Activated CD8-positive, alpha-beta T cell treated with anti-CD3 and anti-CD28 coated beads, Interleukin-2, amount 10 ng/mL, durations not matched to agents 7 days and 5 days (primary cell): ENCODE measurements at regions not wholly inside any gene's neighbourhood (a gene's known extent, or its start where the extent isn't known, plus 50 kb on each side); places are given as distances from the start of the nearest gene placed in this dataset.

Experiments
- ATAC-seq: fragments of 150-1000 bp; cut with Tn5 transposase; one replicate; pipeline ENCODE4 v1.10.0; 2021; ENCODE audit warnings: moderate library complexity
- CTCF ChIA-PET: fragments of 350-600 bp; sonication (Branson Sonifier 250); formaldehyde crosslinking; loops from one replicate; lab custom pipeline; 2021; ENCODE audit warnings: antibody characterized with exemption; lab: Charles Lee
- POLR2A ChIA-PET: fragments of 350-600 bp; sonication (Branson Sonifier 250); formaldehyde crosslinking; loops from one replicate; lab custom pipeline; 2021; ENCODE audit warnings: antibody characterized with exemption; lab: Charles Lee
- DNase-seq: peaks from one replicate; pipeline ENCODE4 v3.0.0-alpha.2; 2020
- H3K27ac Mint-ChIP-seq: one replicate; pipeline ENCODE4 v1.8.0; 2021; ENCODE audit warnings: mild to moderate bottlenecking, mixed read lengths
- H3K27me3 Mint-ChIP-seq: one replicate; pipeline ENCODE4 v1.8.0; 2021; ENCODE audit warnings: low read depth, mixed read lengths
- H3K36me3 Mint-ChIP-seq: one replicate; pipeline ENCODE4 v1.8.0; 2021; ENCODE audit warnings: low read depth, mixed read lengths
- H3K4me1 Mint-ChIP-seq: one replicate; pipeline ENCODE4 v1.8.0; 2021; ENCODE audit warnings: low read depth, mixed read lengths
- H3K4me3 Mint-ChIP-seq: one replicate; pipeline ENCODE4 v1.8.0; 2021; ENCODE audit warnings: mild to moderate bottlenecking, mixed read lengths
- H3K9me3 Mint-ChIP-seq: one replicate; pipeline ENCODE4 v1.8.0; 2022; ENCODE audit warnings: mixed read lengths; ENCODE audit not compliant: insufficient read depth

DNA sequence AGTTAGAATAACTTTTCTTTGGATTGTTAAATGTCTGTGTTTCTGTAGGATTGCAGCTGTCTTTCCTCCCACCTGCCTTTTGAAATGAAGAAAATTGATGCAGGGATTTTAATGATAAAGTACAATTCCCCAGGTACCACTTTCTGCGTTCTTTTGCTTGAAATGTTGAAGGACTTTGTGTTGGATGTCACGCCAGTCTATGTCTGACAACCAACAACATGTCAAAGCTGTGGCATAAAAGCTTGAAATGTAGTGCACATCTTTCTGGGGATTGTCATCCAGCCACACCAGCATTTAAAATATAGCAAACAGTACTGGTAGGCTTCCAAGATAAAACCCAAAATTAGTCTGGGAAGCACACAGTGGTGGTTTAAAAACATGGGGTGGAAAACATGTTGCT, 381.4 kb downstream of the TMEM161B start:
- CTCF ChIA-PET, result no interaction called here
- Mint-ChIP-seq H3K9me3 (no peaks in the 10 kb centered on the region), H3K27me3 (no peaks in the 10 kb centered on the region), H3K36me3 (no peaks in the 10 kb centered on the region), H3K4me1 (no peaks in the 10 kb centered on the region), H3K4me3 (no peak overlapping the region), H3K27ac (no peak overlapping the region)
- POLR2A ChIA-PET, result no interaction called here
- no peak for DNase-seq
- no peak for ATAC-seq

DNA sequence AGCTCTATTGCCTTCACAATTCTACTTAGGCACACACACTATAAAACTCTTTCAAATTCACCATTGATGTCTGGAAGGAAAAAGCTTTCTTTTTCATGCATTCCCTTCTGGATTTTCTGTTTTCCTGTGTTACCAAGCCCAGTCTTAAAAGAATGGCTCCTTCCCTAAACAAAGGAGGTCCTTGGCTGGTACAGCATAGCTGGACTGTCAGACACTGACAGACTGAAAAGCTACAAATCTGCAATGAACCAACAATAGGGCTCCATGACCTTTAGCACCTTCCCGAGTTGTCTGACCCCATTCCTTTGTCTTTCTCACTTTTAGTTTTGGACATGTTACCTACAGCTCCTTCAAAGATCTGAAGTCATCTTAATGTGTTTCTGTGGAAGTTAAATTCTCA, 382.5 kb downstream of the TMEM161B start:
- no peaks in the 10 kb centered on the region for H3K9me3 Mint-ChIP-seq
- H3K36me3 Mint-ChIP-seq, result no peaks in the 10 kb centered on the region
- no peaks in the 10 kb centered on the region for H3K27me3 Mint-ChIP-seq
- no peak overlapping the region for H3K27ac Mint-ChIP-seq
- no peak for ATAC-seq
- POLR2A ChIA-PET, result no interaction called here
- H3K4me1 Mint-ChIP-seq, result no peaks in the 10 kb centered on the region
- no peak for DNase-seq
- H3K4me3 Mint-ChIP-seq, result no peak overlapping the region
- CTCF ChIA-PET, result no interaction called here

DNA sequence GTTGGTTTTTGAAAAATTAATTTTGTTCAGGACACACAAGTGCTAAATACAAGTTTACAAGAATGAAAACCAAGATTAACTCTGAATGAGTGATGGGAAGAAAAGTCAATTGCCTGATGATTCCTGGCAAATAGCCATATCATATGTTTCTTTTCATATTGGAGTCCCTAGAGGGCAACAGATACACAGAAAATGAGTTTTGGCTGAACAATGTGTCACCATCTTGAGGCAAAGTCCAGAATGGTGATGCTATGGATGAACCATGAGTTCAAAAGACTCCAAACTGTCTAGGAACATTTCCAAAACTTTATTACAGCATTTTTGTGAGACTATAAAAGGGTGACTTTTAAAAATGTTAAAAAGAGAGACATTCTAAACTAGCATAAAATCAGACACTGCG, 382.9 kb downstream of the TMEM161B start:
- no peaks in the 10 kb centered on the region for H3K4me1 Mint-ChIP-seq
- H3K36me3 Mint-ChIP-seq, result no peaks in the 10 kb centered on the region
- ChIA-PET POLR2A (no interaction called here), CTCF (no interaction called here)
- no peaks in the 10 kb centered on the region for H3K27me3 Mint-ChIP-seq
- H3K9me3 Mint-ChIP-seq, result no peaks in the 10 kb centered on the region
- ATAC-seq (no peak), DNase-seq (no peak)
- H3K27ac Mint-ChIP-seq, result no peak overlapping the region
- H3K4me3 Mint-ChIP-seq, result no peak overlapping the region

DNA sequence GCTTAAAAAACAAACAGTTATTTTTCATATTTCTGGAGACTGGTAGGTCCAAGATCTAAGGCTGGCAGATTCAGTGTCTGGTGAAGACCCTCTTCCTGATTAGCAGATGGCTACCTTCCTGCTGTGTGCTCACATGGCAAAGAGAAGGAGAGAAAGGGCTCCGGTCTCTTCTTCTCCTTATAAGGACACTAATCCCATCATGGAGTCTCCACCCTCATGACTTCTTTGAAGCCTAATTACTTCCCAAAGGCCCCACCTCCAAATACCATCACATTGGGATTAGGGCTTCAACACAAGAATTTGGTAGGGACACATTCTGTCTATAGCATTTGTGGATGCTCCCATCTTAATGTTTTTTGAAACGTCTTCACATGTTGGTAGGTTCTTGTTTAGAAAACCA, 391.1 kb downstream of the TMEM161B start:
- no peak for DNase-seq
- no peak for ATAC-seq
- no peak overlapping the region for H3K4me3 Mint-ChIP-seq
- ChIA-PET POLR2A (no interaction called here), CTCF (no interaction called here)
- no peak overlapping the region for H3K27ac Mint-ChIP-seq
- no peaks in the 10 kb centered on the region for H3K36me3 Mint-ChIP-seq
- H3K4me1 Mint-ChIP-seq, result no peaks in the 10 kb centered on the region
- no peaks in the 10 kb centered on the region for H3K27me3 Mint-ChIP-seq
- no peaks in the 10 kb centered on the region for H3K9me3 Mint-ChIP-seq

DNA sequence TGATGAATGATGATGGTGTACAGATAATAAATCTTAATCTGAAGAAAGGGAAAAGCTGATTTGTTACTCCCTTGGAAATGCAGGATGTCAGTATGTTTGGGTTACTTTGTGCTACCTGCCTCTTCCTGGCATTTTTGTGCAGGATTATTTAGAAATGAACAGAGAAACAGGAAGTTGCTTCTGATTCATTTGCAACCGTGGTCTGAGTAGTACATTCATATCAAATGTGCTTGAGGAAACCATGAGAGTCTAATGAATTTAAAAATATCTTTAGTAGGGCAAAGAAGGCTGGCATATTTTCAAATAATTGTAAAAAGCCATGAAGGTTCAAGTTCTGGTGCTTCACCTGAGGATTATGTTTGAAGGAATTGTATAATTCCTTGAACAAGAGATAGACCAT, 391.6 kb downstream of the TMEM161B start:
- DNase-seq, result no peak
- no peak overlapping the region for H3K27ac Mint-ChIP-seq
- H3K4me3 Mint-ChIP-seq, result no peak overlapping the region
- no peaks in the 10 kb centered on the region for H3K27me3 Mint-ChIP-seq
- no peak for ATAC-seq
- no peaks in the 10 kb centered on the region for H3K4me1 Mint-ChIP-seq
- ChIA-PET CTCF (no interaction called here), POLR2A (no interaction called here)
- no peaks in the 10 kb centered on the region for H3K36me3 Mint-ChIP-seq
- no peaks in the 10 kb centered on the region for H3K9me3 Mint-ChIP-seq

DNA sequence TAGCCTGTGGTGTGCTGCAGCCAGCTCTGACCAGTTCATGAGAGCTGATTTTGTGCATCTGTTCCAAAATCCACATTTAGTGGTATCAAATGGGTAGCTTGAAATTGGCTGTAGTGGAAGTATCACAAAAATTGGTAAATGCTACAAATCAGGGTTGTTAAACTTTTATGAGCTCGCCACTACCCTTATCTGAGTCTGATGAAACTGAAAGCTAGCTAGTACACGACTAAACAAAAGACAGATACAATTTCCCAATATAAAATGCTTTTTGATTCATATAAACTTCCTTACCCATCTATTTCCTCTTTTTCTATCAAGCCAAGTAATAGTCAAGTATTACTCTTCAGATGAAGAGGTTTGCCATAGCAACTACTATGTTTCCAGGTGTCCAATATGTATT, 392.0 kb downstream of the TMEM161B start:
- ATAC-seq, result no peak
- CTCF ChIA-PET, result no interaction called here

DNA sequence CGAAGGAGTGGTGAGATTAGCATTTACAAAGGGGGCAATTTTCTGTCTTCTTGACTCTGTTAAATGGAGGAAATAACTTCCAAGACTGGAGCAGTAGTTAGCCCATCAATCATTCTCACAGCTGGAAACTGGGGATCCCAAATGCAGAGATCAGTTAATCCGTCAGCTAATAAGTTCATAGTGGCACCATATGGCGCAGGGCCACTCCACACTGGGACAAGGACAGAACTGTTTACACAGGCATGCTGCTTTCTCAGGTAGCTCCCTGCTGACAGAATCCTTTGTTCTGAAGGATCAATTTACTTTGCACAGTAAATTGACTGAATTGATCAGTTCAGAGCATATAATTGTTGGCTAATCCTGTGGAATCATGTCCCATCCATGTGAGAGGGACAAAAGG, 395.7 kb downstream of the TMEM161B start:
- ATAC-seq (no peak), DNase-seq (no peak)
- H3K27ac Mint-ChIP-seq, result no peak overlapping the region
- POLR2A ChIA-PET, result no interaction called here
- H3K4me3 Mint-ChIP-seq, result no peak overlapping the region
- H3K36me3 Mint-ChIP-seq, result no peaks in the 10 kb centered on the region
- H3K27me3 Mint-ChIP-seq, result no peaks in the 10 kb centered on the region
- no peaks in the 10 kb centered on the region for H3K9me3 Mint-ChIP-seq
- CTCF ChIA-PET, result no interaction called here
- H3K4me1 Mint-ChIP-seq, result no peaks in the 10 kb centered on the region

More for the DNA sequence above, 392.0 kb downstream of the TMEM161B start:
- Mint-ChIP-seq H3K4me1 (no peaks in the 10 kb centered on the region), H3K27ac (no peak overlapping the region), H3K27me3 (no peaks in the 10 kb centered on the region), H3K9me3 (no peaks in the 10 kb centered on the region), H3K4me3 (no peak overlapping the region), H3K36me3 (no peaks in the 10 kb centered on the region)
- POLR2A ChIA-PET, result no interaction called here
- no peak for DNase-seq

DNA sequence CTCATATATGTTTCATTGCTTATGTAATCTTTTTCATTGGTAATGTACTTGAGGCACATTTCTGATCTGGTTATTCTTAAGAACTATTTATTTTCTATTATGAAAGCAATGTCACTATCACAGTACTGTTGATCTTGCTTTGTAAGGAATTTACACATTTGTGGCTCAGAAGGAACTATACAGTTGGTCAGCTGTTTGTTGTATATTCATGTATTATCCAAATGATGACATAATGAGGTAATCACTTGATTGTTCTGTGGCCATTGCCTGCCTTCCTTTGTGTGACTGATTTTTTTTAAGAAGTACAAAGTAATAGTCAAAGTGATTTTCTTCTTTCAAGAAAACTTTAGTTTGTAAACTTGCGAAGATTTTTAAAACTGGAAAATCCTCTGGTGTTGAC, 399.9 kb downstream of the TMEM161B start:
- DNase-seq (no peak), ATAC-seq (no peak)
- H3K4me1 Mint-ChIP-seq, result no peaks in the 10 kb centered on the region
- CTCF ChIA-PET, result no interaction called here
- POLR2A ChIA-PET, result no interaction called here
- H3K36me3 Mint-ChIP-seq, result no peaks in the 10 kb centered on the region
- H3K27me3 Mint-ChIP-seq, result no peaks in the 10 kb centered on the region
- H3K27ac Mint-ChIP-seq, result no peak overlapping the region
- H3K9me3 Mint-ChIP-seq, result no peaks in the 10 kb centered on the region
- no peak overlapping the region for H3K4me3 Mint-ChIP-seq

DNA sequence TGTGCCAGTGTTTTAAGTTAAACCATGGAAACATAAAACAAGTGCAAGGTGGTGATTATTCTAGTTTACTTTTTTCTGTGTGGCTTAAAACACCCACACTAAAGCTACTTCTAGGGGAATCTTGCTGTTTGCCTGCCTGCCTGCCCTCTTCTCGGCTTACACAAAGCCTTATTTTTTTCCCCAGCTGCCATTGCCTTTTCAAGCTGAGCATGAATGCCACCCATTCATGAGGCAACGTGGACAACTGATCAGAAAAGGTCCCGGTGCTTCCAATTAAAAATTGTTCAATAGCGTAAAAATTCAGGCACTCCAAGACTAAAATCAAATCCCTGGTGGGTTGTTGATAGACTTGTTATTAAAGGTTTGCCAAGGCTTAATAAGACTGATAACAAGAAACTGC, 401.4 kb downstream of the TMEM161B start:
- ChIA-PET POLR2A (no interaction called here), CTCF (no interaction called here)
- Mint-ChIP-seq H3K4me1 (no peaks in the 10 kb centered on the region), H3K27me3 (no peaks in the 10 kb centered on the region), H3K36me3 (no peaks in the 10 kb centered on the region), H3K4me3 (no peak overlapping the region), H3K9me3 (no peaks in the 10 kb centered on the region), H3K27ac (no peak overlapping the region)
- no peak for ATAC-seq
- no peak for DNase-seq

DNA sequence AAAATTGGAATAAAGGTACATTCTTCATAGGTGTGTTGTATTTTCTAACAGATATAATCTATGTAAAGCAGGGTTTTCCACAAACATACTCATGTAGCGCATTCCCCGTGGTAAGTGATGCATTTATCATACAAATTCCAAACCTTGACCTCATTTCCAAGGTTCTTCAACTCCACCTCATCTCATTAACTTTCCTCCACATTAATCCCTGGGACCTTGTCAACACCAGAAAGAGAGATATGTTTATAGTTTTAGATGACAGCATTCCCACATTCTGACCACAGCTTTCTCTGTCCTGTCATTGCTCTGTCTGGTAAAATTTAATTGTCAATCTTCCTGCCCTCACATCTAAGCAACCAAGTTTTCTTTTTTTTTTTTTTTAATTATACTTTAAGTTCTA, 415.1 kb downstream of the TMEM161B start:
- H3K9me3 Mint-ChIP-seq, result no peaks in the 10 kb centered on the region
- no peaks in the 10 kb centered on the region for H3K36me3 Mint-ChIP-seq
- DNase-seq, result no peak
- no peak overlapping the region for H3K27ac Mint-ChIP-seq
- H3K27me3 Mint-ChIP-seq, result no peaks in the 10 kb centered on the region
- CTCF ChIA-PET, result no interaction called here
- POLR2A ChIA-PET, result no interaction called here
- no peaks in the 10 kb centered on the region for H3K4me1 Mint-ChIP-seq
- no peak for ATAC-seq
- no peak overlapping the region for H3K4me3 Mint-ChIP-seq

DNA sequence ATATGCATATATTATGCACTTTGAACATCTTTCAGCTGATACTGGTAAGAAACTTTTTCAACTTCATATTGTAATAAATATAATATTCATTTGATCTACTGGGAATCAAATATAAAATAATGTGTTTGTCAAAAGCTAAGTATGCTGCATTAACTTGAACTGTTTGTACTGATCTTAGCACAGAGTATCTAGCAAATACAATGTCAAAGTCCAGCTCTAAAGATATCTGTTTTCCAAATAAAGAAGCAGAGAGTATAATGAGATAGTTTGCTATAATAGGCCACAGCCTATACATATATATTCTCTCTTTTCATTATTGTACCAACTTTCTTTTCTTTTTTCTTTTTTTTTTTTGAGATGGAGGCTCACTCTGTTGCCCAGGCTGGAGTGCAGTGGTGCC, 417.0 kb downstream of the TMEM161B start:
- H3K27me3 Mint-ChIP-seq, result no peaks in the 10 kb centered on the region
- no peaks in the 10 kb centered on the region for H3K9me3 Mint-ChIP-seq

DNA sequence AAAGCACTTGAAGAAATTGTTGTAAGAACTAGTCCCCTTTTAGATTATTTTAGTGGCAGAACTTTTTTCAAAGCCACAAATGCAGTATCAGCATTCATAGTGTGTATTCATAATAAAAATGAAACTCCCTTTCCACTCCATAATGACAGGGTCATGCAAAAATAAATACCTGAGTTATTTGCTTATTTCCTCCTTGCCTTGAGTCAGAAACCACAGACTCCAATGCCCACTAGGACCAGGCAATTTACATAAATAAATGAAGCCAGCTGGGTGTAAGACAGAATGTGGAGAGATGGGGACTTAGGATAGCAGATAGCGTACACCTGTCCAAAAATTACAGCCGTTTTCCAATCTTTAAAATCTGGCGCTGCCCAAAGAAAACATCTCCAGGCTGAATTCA, 417.8 kb downstream of the TMEM161B start:
- H3K4me1 Mint-ChIP-seq, result no peaks in the 10 kb centered on the region

More for the DNA sequence above, 417.0 kb downstream of the TMEM161B start:
- H3K4me1 Mint-ChIP-seq, result no peaks in the 10 kb centered on the region
- H3K36me3 Mint-ChIP-seq, result no peaks in the 10 kb centered on the region
- ChIA-PET POLR2A (no interaction called here), CTCF (no interaction called here)
- H3K4me3 Mint-ChIP-seq, result no peak overlapping the region
- DNase-seq (no peak), ATAC-seq (no peak)
- no peak overlapping the region for H3K27ac Mint-ChIP-seq

DNA sequence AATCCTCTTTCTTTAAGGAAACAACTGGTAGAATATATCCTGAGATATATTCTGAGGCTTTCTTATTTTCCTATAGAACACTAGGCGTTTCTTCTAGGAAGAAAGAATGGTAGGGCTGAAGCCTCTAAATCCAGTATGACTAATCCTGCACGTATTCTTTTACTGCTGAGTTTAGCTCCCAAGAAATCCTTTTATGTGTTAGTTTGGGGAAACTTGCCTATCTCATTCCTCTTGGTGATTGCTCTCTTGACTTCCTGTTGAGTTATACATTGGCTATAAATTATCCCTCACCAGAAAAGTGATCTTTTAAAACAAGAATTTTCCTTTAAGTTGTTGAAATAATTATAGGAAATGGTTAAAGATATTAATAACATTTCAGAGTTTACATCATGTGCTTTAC, 422.9 kb downstream of the TMEM161B start:
- DNase-seq, result no peak
- ATAC-seq, result no peak
- ChIA-PET POLR2A (no interaction called here), CTCF (no interaction called here)
- no peaks in the 10 kb centered on the region for H3K4me1 Mint-ChIP-seq
- H3K36me3 Mint-ChIP-seq, result no peaks in the 10 kb centered on the region
- H3K27me3 Mint-ChIP-seq, result no peaks in the 10 kb centered on the region
- H3K4me3 Mint-ChIP-seq, result no peak overlapping the region
- no peak overlapping the region for H3K27ac Mint-ChIP-seq
- no peaks in the 10 kb centered on the region for H3K9me3 Mint-ChIP-seq

More for the DNA sequence above, 417.8 kb downstream of the TMEM161B start:
- ATAC-seq, result no peak
- POLR2A ChIA-PET, result no interaction called here
- no peak for DNase-seq
- H3K27ac Mint-ChIP-seq, result no peak overlapping the region
- no peak overlapping the region for H3K4me3 Mint-ChIP-seq
- no peaks in the 10 kb centered on the region for H3K9me3 Mint-ChIP-seq
- CTCF ChIA-PET, result no interaction called here
- H3K27me3 Mint-ChIP-seq, result no peaks in the 10 kb centered on the region
- H3K36me3 Mint-ChIP-seq, result no peaks in the 10 kb centered on the region
